ENCODE measurements at regions not wholly inside any gene's neighbourhood (a gene's known extent, or its start where the extent isn't known, plus 50 kb on each side); places are given as distances from the start of the nearest gene placed in this dataset.
"Not testable (repeated sequence)": the region's sequence is repeated elsewhere in the genome, so short reads cannot be mapped to it uniquely, and the experiment has no call there.

DNA sequence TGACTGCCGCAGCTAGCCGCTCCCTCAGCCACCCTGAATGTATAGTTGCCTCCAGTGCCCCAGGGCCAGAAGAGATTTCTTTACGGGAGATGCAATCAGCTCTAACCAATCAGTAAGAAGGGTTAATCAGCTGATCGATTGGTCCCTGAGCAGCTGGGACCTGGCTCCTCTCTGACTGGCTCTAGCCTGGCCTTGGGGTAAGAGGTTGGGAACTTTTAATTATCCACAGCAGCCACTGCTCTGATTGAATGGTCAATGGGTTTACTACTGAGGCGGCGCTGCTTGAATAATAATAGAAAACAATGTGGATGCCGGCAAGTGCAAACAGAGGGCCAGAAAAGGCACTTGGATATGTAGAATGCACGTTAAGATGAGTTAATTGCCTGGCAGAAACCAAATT is 99.8 kb downstream of the TFAP2A start:
- Histone ChIP-seq H3K27ac (no peak overlapping the region), H3K4me1 (no peaks in the 10 kb centered on the region), H3K36me3 (no peaks in the 10 kb centered on the region), H3K9me3 (no peaks in the 10 kb centered on the region), H3K27me3 (no peaks in the 10 kb centered on the region), H3K4me3 (no peak overlapping the region)
- no peak for DNase-seq
- intact Hi-C loops (cut with DNase I; ENCODE audit: low total_unique reads) = no loop called here
- TF ChIP-seq, protein P1, sequence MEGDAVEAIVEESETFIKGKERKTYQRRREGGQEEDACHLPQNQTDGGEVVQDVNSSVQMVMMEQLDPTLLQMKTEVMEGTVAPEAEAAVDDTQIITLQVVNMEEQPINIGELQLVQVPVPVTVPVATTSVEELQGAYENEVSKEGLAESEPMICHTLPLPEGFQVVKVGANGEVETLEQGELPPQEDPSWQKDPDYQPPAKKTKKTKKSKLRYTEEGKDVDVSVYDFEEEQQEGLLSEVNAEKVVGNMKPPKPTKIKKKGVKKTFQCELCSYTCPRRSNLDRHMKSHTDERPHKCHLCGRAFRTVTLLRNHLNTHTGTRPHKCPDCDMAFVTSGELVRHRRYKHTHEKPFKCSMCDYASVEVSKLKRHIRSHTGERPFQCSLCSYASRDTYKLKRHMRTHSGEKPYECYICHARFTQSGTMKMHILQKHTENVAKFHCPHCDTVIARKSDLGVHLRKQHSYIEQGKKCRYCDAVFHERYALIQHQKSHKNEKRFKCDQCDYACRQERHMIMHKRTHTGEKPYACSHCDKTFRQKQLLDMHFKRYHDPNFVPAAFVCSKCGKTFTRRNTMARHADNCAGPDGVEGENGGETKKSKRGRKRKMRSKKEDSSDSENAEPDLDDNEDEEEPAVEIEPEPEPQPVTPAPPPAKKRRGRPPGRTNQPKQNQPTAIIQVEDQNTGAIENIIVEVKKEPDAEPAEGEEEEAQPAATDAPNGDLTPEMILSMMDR (IDR thresholded peaks at IDR 0.05) = no peak
- TF ChIP-seq POLR2A (IDR thresholded peaks at IDR 0.05) = no peak

DNA sequence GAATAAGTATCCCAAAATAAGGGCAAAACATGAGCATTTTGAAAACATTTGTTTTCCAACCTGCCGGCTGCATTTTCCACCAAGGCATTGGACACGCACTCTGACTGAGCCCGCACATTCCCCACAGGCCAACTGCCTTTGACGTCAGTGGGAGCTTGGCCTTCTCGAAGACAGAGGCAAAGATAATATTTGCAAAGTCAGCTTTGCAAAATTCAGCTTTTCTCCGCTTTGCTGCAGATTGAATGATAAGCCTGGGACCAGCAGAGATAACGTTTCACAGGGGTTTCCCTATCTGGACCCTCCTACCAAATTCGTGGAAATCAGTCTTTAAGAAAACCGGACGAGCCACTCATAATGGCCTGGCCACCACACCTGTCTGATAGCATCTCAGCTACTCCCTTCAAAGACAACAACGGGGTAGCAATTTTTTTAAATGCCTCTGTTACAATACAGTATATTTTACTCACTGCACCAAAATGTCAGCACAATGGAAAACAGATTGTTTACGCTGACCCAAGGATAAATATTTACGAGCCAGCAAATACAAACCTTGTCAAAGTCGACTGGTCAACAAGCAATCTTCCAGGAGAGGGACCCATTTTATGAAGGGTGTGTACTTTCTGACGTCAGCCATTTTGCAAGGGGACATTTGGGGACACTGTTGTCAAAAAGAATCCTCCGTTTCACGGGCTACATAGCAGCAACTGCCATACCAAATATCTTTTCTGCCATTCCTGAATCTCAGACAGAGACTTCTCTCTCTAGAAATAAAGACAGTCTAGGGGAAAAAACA is 100.5 kb downstream of the TFAP2A start:
- H3K9me3 ChIP-seq = no peaks in the 10 kb centered on the region
- no peak overlapping the region for H3K4me3 ChIP-seq
- DNase-seq = no peak
- no peaks in the 10 kb centered on the region for H3K27me3 ChIP-seq
- no peaks in the 10 kb centered on the region for H3K36me3 ChIP-seq
- no peaks in the 10 kb centered on the region for H3K4me1 ChIP-seq
- TF ChIP-seq, protein P1 (IDR thresholded peaks at IDR 0.05) = no peak
- TF ChIP-seq POLR2A (IDR thresholded peaks at IDR 0.05) = no peak
- intact Hi-C loops (cut with DNase I; ENCODE audit: low total_unique reads) = no loop called here
- H3K27ac ChIP-seq = no peak overlapping the region

DNA sequence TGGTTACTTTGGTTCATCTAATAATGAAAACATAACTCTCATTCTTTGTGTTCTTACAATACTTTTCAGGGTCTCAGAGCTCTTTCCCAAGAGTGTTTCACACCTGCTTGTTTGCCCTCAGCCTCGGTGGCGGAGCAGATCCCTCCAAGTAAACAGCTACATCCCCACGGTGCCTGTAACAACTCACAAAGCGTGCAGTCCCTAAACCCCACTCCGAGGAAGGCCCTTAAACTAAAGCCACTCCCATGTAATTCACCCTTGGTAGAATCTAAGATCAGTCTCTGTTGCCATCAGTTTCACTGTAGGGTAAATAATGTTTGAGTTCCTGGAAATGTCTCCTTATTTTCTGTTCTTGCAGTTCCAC is 101.1 kb downstream of the TFAP2A start:
- intact Hi-C loops (cut with DNase I; ENCODE audit: low total_unique reads) = no loop called here
- no peaks in the 10 kb centered on the region for H3K4me1 ChIP-seq
- no peaks in the 10 kb centered on the region for H3K36me3 ChIP-seq
- DNase-seq = no peak
- no peak overlapping the region for H3K4me3 ChIP-seq
- H3K9me3 ChIP-seq = no peaks in the 10 kb centered on the region
- no peak overlapping the region for H3K27ac ChIP-seq
- TF ChIP-seq, protein P1 (IDR thresholded peaks at IDR 0.05) = no peak
- no peak for TF ChIP-seq POLR2A (IDR thresholded peaks at IDR 0.05)
- H3K27me3 ChIP-seq = no peaks in the 10 kb centered on the region

- H3K27me3 ChIP-seq = no peaks in the 10 kb centered on the region
- intact Hi-C loops (cut with DNase I; ENCODE audit: low total_unique reads) = no loop called here
- H3K36me3 ChIP-seq = no peaks in the 10 kb centered on the region
- no peak overlapping the region for H3K27ac ChIP-seq
- H3K4me1 ChIP-seq = no peaks in the 10 kb centered on the region
- no peak for DNase-seq
- no peak for TF ChIP-seq POLR2A (IDR thresholded peaks at IDR 0.05)
- TF ChIP-seq, protein P1 (IDR thresholded peaks at IDR 0.05) = no peak
- no peak overlapping the region for H3K4me3 ChIP-seq
- no peaks in the 10 kb centered on the region for H3K9me3 ChIP-seq
Measured at GRCh38 chr6:10312445-10312844, 102.4 kb downstream of the TFAP2A start.

- intact Hi-C loops (cut with DNase I; ENCODE audit: low total_unique reads); DNase-seq; H3K27ac ChIP-seq; H3K4me1 ChIP-seq; H3K9me3 ChIP-seq; H3K36me3 ChIP-seq; H3K27me3 ChIP-seq; H3K4me3 ChIP-seq: not testable (repeated sequence)
Measured at GRCh38 chr6:10311546-10312405, 103.1 kb downstream of the TFAP2A start.

Data from uterus (tissue), 3 donors.